GM12874 (cell line): ENCODE measurements at regions not wholly inside any gene's neighbourhood (a gene's known extent, or its start where the extent isn't known, plus 50 kb on each side); places are given as distances from the start of the nearest gene placed in this dataset.

ENCODE experiments used
- CTCF ChIP-seq: IDR thresholded peaks from 2 replicates; pipeline ENCODE4 v1.5.1; 2011; ENCODE audit warnings: low read depth, mild to moderate bottlenecking, control low read depth, low read length, moderate library complexity; ENCODE audit not compliant: insufficient read depth

DNA sequence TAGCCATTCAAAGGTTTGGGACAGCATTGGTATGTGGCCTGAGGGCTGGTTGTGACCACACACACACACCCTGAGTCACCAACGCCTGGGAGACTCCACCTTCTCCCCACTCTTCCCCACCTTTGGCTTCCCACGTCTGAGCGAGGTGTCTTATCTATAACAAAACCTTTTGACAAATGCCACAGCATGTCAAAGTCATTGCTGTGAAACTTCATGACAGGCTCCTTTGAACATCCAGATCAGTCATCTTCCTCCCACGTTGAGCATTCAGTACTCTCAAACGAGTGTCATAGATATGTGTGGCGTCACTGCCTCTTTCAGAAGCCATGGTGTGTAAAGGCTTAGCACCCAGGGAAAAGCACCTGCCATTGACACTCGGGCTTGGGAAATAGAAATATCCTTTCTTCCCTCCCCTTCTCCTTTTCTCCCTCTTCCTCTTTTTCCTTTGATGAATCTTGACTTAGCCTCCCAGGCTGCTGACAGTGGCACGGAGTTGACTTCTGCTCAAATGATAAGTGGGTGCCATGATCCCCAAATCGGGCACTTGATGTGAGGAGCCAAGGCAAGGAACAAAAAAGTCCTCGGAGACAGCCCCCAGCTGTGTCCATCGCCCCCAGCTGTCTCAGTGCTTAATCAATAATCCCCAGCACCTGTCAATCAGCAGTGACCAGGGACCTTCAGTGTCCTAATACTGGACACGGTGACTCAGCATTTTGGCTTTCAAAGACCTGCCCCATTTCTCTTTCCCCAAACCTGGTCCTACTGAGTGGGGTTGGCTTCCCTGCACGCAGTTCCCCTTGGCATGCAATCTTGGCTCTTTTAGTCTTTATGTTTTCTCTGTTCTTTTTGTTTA is 114.8 kb downstream of the FGF18 start:
- no peak for TF ChIP-seq CTCF

GRCh38 chr5:171535162-171535561 is 115.7 kb downstream of the FGF18 start:
- TF ChIP-seq CTCF: no peak

- no peak for TF ChIP-seq CTCF
These were observed 117.8 kb downstream of the FGF18 start for GRCh38 chr5:171537070-171537849.

GRCh38 chr5:171537923-171538537 is 118.6 kb downstream of the FGF18 start:
- TF ChIP-seq CTCF: no peak

DNA sequence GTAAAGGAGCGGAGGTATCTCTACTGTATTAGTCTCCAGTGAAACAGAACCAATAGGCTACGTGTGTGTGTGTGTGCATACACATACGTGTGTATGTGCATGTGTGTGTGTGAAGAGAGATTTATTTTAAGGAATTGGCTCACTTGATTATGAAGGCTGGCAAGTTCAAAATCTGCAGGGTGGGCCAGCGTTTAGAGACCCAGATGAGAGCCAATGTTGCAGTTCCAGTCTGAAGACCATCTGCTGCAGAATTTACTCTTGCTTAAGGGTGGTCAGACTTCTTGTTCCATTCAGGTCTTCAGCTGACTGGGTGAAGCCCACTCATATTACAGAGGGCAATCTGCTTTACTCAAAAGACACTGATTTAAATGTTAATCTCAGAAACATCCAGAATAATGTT is 119.2 kb downstream of the FGF18 start:
- TF ChIP-seq CTCF: no peak

- no peak for TF ChIP-seq CTCF
These were observed 121.4 kb downstream of the FGF18 start for GRCh38 chr5:171540865-171541264.

GRCh38 chr5:171541341-171541776 is 121.9 kb downstream of the FGF18 start:
- no peak for TF ChIP-seq CTCF
